ENCODE measurements at regions not wholly inside any gene's neighbourhood (a gene's known extent, or its start where the extent isn't known, plus 50 kb on each side); places are given as distances from the start of the nearest gene placed in this dataset.
"Not testable (repeated sequence)": the region's sequence is repeated elsewhere in the genome, so short reads cannot be mapped to it uniquely, and the experiment has no call there.

- DNase-seq (peak in 1 of 2 donors; percentile 11), FAIRE-seq (peak; percentile 5)
- not testable (repeated sequence) for H3K4me1 ChIP-seq (ENCODE audit: control insufficient read depth in 3 of 3, insufficient read depth in 2 of 3, low read depth in 1 of 3, low read length in 2 of 3); H3K9me3 ChIP-seq (ENCODE audit: control insufficient read depth in 2 of 2, insufficient read depth in 1 of 2, low read depth in 1 of 2, low read length in 1 of 2); H3K36me3 ChIP-seq (ENCODE audit: control insufficient read depth in 3 of 3, insufficient read depth in 2 of 3, low read depth in 1 of 3, low read length in 3 of 3); H3K4me3 ChIP-seq (ENCODE audit: low read depth in 1 of 3, low read length in 3 of 3); H3K27me3 ChIP-seq (ENCODE audit: control insufficient read depth in 3 of 3, insufficient read depth in 3 of 3, low read length in 3 of 3); H3K27ac ChIP-seq (ENCODE audit: low read depth in 1 of 3, low read length in 2 of 3)
- 29 to 38% (median 32%) methylated on average over 9 of the region's 9 CpGs for WGBS, 3 donors
These were observed 153.5 kb upstream of the CHL1 start for GRCh38 chr3:42871-43744.

- FAIRE-seq (no peak), DNase-seq (no peak)
- H3K27ac ChIP-seq (ENCODE audit: low read depth in 1 of 3, low read length in 2 of 3) = no peak overlapping the region
- no peak overlapping the region for H3K4me3 ChIP-seq (ENCODE audit: low read depth in 1 of 3, low read length in 3 of 3)
- no peaks in the 10 kb centered on the region for H3K27me3 ChIP-seq (ENCODE audit: control insufficient read depth in 3 of 3, insufficient read depth in 3 of 3, low read length in 3 of 3)
- H3K9me3 ChIP-seq (ENCODE audit: control insufficient read depth in 2 of 2, insufficient read depth in 1 of 2, low read depth in 1 of 2, low read length in 1 of 2) = no peaks in the 10 kb centered on the region
- no peaks in the 10 kb centered on the region for H3K36me3 ChIP-seq (ENCODE audit: control insufficient read depth in 3 of 3, insufficient read depth in 2 of 3, low read depth in 1 of 3, low read length in 3 of 3)
- 62 to 74% (median 65%) methylated on average over 9 of the region's 9 CpGs for WGBS, 3 donors
- no peaks in the 10 kb centered on the region for H3K4me1 ChIP-seq (ENCODE audit: control insufficient read depth in 3 of 3, insufficient read depth in 2 of 3, low read depth in 1 of 3, low read length in 2 of 3)
These were observed 152.4 kb upstream of the CHL1 start for GRCh38 chr3:44028-44676.

DNA sequence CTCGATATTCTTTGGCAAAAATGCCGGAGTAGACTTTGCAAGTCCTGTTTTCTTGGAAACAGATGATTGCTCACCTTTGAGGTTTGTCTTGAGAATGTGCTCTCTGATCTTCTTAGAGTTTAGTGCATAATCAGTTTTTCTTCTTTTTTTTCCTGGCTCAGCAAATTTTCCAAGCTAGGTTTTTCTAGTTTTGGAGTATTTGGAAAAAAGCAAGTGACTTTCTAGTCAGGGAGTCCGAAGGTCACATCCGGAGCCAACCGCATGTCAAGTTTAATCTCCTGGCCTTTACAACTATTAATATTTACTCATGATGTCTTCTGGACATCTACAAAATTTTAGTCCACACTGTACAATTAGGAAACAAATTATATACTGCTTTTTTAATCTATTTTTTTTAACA is 151.6 kb upstream of the CHL1 start:
- FAIRE-seq = peak; percentile 57
- H3K4me1 ChIP-seq (ENCODE audit: control insufficient read depth in 3 of 3, insufficient read depth in 2 of 3, low read depth in 1 of 3, low read length in 2 of 3); H3K4me3 ChIP-seq (ENCODE audit: low read depth in 1 of 3, low read length in 3 of 3); H3K9me3 ChIP-seq (ENCODE audit: control insufficient read depth in 2 of 2, insufficient read depth in 1 of 2, low read depth in 1 of 2, low read length in 1 of 2); DNase-seq; H3K36me3 ChIP-seq (ENCODE audit: control insufficient read depth in 3 of 3, insufficient read depth in 2 of 3, low read depth in 1 of 3, low read length in 3 of 3); H3K27ac ChIP-seq (ENCODE audit: low read depth in 1 of 3, low read length in 2 of 3); H3K27me3 ChIP-seq (ENCODE audit: control insufficient read depth in 3 of 3, insufficient read depth in 3 of 3, low read length in 3 of 3): not testable (repeated sequence)
- WGBS, 3 donors = 49 to 68% (median 54%) methylated on average over 5 of the region's 5 CpGs

- DNase-seq (no peak), FAIRE-seq (no peak)
- H3K27ac ChIP-seq (ENCODE audit: low read depth in 1 of 3, low read length in 2 of 3) = no peak overlapping the region
- no peaks in the 10 kb centered on the region for H3K4me1 ChIP-seq (ENCODE audit: control insufficient read depth in 3 of 3, insufficient read depth in 2 of 3, low read depth in 1 of 3, low read length in 2 of 3)
- H3K36me3 ChIP-seq (ENCODE audit: control insufficient read depth in 3 of 3, insufficient read depth in 2 of 3, low read depth in 1 of 3, low read length in 3 of 3) = no peaks in the 10 kb centered on the region
- 64 to 73% (median 65%) methylated on average over 2 of the region's 2 CpGs for WGBS, 3 donors
- no peaks in the 10 kb centered on the region for H3K9me3 ChIP-seq (ENCODE audit: control insufficient read depth in 2 of 2, insufficient read depth in 1 of 2, low read depth in 1 of 2, low read length in 1 of 2)
- no peaks in the 10 kb centered on the region for H3K27me3 ChIP-seq (ENCODE audit: control insufficient read depth in 3 of 3, insufficient read depth in 3 of 3, low read length in 3 of 3)
- no peak overlapping the region for H3K4me3 ChIP-seq (ENCODE audit: low read depth in 1 of 3, low read length in 3 of 3)
These were observed 150.0 kb upstream of the CHL1 start for GRCh38 chr3:46576-46975.

DNA sequence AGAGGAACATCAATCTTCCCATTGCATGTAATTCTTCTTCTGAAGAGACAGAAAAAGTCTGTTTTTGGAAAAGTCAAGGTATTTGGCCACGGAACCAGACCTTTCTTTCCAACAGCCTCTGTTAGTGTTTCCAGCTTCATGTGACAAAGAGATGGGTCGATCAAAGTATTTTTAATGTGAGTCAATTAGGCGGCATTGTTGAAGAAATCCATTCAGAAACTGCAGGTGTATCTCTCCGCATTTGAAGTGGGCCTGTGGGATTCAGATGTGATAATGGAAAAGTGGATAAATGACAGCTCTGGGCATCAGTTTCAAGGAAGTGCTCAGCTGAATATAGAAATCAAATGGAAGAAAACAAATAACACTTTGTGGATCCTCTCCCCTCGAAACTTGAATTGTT is 143.1 kb upstream of the CHL1 start:
- WGBS, 3 donors = 78 to 88% (median 80%) methylated on average over 5 of the region's 5 CpGs
- H3K4me3 ChIP-seq (ENCODE audit: low read depth in 1 of 3, low read length in 3 of 3); H3K36me3 ChIP-seq (ENCODE audit: control insufficient read depth in 3 of 3, insufficient read depth in 2 of 3, low read depth in 1 of 3, low read length in 3 of 3); H3K4me1 ChIP-seq (ENCODE audit: control insufficient read depth in 3 of 3, insufficient read depth in 2 of 3, low read depth in 1 of 3, low read length in 2 of 3); H3K9me3 ChIP-seq (ENCODE audit: control insufficient read depth in 2 of 2, insufficient read depth in 1 of 2, low read depth in 1 of 2, low read length in 1 of 2); H3K27me3 ChIP-seq (ENCODE audit: control insufficient read depth in 3 of 3, insufficient read depth in 3 of 3, low read length in 3 of 3); H3K27ac ChIP-seq (ENCODE audit: low read depth in 1 of 3, low read length in 2 of 3); FAIRE-seq; DNase-seq: not testable (repeated sequence)

- 70 to 82% (median 73%) methylated on average over 5 of the region's 5 CpGs for WGBS, 3 donors
- no peaks in the 10 kb centered on the region for H3K27me3 ChIP-seq (ENCODE audit: control insufficient read depth in 3 of 3, insufficient read depth in 3 of 3, low read length in 3 of 3)
- no peak overlapping the region for H3K27ac ChIP-seq (ENCODE audit: low read depth in 1 of 3, low read length in 2 of 3)
- no peaks in the 10 kb centered on the region for H3K36me3 ChIP-seq (ENCODE audit: control insufficient read depth in 3 of 3, insufficient read depth in 2 of 3, low read depth in 1 of 3, low read length in 3 of 3)
- DNase-seq (no peak), FAIRE-seq (no peak)
- H3K4me3 ChIP-seq (ENCODE audit: low read depth in 1 of 3, low read length in 3 of 3) = no peak overlapping the region
- no peaks in the 10 kb centered on the region for H3K9me3 ChIP-seq (ENCODE audit: control insufficient read depth in 2 of 2, insufficient read depth in 1 of 2, low read depth in 1 of 2, low read length in 1 of 2)
- no peaks in the 10 kb centered on the region for H3K4me1 ChIP-seq (ENCODE audit: control insufficient read depth in 3 of 3, insufficient read depth in 2 of 3, low read depth in 1 of 3, low read length in 2 of 3)
These were observed 142.3 kb upstream of the CHL1 start for GRCh38 chr3:54240-54639.

DNA sequence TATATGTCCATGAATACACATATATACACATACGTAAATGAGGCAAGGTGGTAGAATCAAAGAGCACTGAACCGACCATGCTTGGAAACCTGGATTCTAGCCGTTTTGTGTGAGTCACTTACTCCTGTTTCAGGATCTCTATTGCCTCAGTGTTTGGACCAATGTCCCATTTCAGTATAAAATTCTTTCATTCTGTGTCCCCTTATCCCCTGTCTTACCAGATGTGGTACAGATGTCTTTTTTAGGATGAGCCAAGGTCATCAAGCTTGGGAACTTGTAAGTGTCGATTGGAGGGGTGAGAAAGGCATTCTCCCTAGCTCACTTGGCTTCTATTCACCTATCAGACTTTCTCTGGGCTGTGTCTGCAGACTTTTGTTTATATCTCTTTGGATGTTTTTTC is 139.9 kb upstream of the CHL1 start:
- Histone ChIP-seq H3K9me3 (ENCODE audit: control insufficient read depth in 2 of 2, insufficient read depth in 1 of 2, low read depth in 1 of 2, low read length in 1 of 2) (no peaks in the 10 kb centered on the region), H3K36me3 (ENCODE audit: control insufficient read depth in 3 of 3, insufficient read depth in 2 of 3, low read depth in 1 of 3, low read length in 3 of 3) (no peaks in the 10 kb centered on the region), H3K27me3 (ENCODE audit: control insufficient read depth in 3 of 3, insufficient read depth in 3 of 3, low read length in 3 of 3) (no peaks in the 10 kb centered on the region), H3K4me3 (ENCODE audit: low read depth in 1 of 3, low read length in 3 of 3) (no peak overlapping the region), H3K4me1 (ENCODE audit: control insufficient read depth in 3 of 3, insufficient read depth in 2 of 3, low read depth in 1 of 3, low read length in 2 of 3) (no peaks in the 10 kb centered on the region), H3K27ac (ENCODE audit: low read depth in 1 of 3, low read length in 2 of 3) (no peak overlapping the region)
- 59 to 82% (median 72%) methylated on average over 4 of the region's 4 CpGs for WGBS, 3 donors
- FAIRE-seq = no peak
- DNase-seq = no peak

DNA sequence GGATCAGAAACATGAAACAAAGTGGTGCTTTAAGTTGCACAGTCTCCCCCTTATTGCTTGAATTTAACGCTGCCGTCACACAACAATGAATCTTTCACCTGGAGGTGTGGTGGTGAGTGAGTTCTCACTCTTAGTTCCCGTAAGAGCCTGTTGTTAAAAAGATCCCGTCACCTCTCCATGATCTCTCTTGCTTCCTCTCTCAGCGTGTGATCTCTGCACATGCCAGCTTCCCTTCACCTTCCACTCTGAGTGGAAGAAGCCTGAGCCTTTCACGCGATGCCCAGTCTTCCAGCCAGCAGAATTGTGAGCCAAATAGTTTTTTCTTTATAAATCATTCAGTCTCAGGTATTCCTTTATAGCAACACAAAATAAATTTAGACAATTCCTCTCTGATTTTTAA is 136.7 kb upstream of the CHL1 start:
- 73 to 87% (median 82%) methylated on average over 7 of the region's 7 CpGs for WGBS, 3 donors
- no peaks in the 10 kb centered on the region for H3K4me1 ChIP-seq (ENCODE audit: control insufficient read depth in 3 of 3, insufficient read depth in 2 of 3, low read depth in 1 of 3, low read length in 2 of 3)
- no peaks in the 10 kb centered on the region for H3K27me3 ChIP-seq (ENCODE audit: control insufficient read depth in 3 of 3, insufficient read depth in 3 of 3, low read length in 3 of 3)
- DNase-seq (no peak), FAIRE-seq (no peak)
- H3K27ac ChIP-seq (ENCODE audit: low read depth in 1 of 3, low read length in 2 of 3) = no peak overlapping the region
- H3K9me3 ChIP-seq (ENCODE audit: control insufficient read depth in 2 of 2, insufficient read depth in 1 of 2, low read depth in 1 of 2, low read length in 1 of 2) = no peaks in the 10 kb centered on the region
- H3K36me3 ChIP-seq (ENCODE audit: control insufficient read depth in 3 of 3, insufficient read depth in 2 of 3, low read depth in 1 of 3, low read length in 3 of 3) = no peaks in the 10 kb centered on the region
- H3K4me3 ChIP-seq (ENCODE audit: low read depth in 1 of 3, low read length in 3 of 3) = no peak overlapping the region
